ENCODE measurements at regions not wholly inside any gene's neighbourhood (a gene's known extent, or its start where the extent isn't known, plus 50 kb on each side); places are given as distances from the start of the nearest gene placed in this dataset.

DNA sequence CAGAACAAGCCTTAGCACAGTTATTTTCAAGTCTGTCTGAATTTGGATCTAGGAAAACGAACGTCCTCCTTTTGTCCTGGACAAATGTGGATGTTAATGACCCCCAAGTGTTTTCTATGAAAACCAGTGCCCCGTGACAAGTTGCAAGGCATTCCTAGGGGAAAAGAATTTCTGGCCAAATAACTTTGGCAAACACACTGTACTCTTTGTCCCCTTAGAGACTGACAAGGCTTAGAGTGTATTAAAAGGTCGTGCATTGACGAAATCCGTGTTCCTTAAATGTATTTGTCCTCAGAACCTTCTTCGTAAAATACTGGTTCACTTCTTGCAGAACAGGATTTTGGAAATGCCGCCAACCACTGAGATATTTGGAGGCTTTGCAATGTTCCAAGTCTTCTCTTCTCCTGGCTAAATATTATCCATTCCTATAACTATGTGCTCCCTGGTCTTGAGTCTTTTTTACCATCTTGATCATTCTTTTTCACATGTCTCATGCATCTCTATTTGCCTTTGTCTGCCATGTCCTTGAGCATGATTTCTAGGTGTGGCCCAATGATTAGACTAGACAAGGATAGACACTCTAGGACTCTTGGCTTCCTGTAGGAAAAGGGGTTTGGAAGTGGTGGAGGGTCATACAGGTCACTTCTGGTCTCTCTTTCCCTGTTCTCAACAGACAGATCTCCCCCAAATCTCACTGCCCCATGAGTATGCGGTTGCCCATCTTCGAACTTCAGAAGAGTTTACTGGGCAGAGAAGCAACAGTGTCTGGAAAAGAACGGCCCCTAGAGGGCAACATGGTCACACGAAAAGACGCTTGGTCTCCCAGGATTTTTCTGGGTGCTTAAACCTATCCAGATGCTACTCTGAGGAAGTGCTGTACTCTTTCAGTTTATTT is 117.5 kb downstream of the EDEM1 start:
- peak in 1 of 5 donors; percentile 8 for DNase-seq

DNA sequence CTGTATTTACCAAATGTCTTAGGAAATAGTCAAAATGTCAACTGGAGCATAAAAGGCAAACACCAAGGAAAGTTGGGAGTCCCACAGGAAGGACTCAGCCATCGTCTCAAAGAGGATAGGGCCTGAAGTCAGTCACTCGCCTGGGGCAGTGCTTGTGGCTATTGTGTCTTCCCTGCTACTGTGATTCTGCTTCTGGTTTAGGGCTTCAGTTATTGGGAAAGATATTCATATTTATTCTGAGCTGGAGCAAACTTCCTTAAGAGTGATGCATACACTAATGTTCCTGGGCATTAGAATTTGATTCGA is 118.1 kb downstream of the EDEM1 start:
- DNase-seq: no peak

DNA sequence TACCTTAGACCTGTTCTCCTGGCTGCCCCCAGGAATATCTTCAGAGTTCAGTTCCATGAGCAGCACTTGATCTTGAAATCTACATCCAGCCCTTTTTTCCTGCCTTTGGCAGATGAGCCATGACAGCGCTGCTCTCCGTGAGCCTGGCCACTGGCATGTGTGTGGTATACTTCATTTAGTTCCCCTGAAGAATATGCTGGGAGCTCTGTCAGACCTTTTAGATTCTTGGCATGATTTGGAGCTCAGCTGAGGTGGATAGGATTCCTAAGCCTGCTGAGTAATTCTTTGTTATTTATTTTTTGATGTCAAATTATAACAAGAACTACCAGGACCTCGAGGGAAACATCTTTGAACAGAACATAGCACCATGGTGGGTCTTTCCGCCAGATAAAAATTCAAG is 121.7 kb downstream of the EDEM1 start:
- DNase-seq: no peak

DNA sequence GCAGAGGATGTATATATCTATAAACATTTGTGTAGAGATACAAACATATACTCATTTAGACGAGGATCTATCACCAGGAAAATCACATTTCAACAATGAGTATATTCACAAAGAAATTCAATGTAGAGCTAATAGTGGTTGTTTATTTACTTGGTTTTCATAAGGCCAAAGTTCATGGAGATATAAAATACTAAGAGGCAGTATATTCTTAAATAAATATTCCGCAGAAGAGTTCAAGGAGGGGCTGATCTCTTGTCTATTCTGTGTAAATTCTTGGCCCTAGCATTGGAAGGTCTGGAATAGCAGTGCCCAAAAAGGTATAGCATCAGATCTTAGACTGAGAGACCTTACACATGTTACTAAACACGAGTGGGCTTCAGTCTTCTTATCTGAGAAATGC is 122.1 kb downstream of the EDEM1 start:
- no peak for DNase-seq

DNA sequence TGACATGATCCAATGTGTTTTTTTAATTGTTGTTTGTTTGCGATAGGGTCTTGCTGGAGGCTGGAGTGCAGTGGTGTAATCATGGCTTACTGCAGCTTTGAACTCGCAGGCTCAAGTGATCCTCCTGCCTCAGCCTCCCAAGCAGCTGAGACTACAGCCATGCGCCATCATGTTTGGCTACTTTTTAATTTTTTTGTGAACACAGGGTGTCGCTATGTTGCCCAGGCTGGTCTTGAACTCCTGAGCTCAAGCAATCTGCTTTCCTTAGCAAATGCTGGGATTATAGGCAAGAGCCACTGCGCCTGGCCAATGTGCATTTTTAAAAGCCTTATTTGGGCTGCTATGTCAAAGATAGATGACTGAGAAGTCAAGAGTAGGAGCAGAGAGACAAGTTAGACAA is 123.0 kb downstream of the EDEM1 start:
- no peak for DNase-seq

DNA sequence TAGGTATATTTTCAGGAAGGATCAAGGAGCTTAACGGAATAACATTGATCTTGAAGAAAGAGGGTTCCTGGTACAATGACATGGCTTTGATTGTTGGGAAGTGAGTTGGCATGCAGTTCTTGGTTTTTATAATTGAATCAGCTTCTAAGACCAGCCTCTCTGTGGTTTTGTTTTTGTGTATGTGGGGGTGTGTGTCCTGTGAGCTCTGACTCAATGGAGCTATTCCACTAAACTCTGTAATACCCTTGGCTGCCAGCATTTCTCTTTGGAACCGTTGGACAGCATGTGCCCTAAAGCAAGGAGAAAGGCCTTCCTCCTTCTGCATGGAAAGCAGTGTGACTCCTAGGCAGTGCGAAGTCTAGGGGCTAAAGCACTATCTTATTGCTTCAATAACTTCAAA is 124.8 kb downstream of the EDEM1 start:
- DNase-seq: no peak

DNA sequence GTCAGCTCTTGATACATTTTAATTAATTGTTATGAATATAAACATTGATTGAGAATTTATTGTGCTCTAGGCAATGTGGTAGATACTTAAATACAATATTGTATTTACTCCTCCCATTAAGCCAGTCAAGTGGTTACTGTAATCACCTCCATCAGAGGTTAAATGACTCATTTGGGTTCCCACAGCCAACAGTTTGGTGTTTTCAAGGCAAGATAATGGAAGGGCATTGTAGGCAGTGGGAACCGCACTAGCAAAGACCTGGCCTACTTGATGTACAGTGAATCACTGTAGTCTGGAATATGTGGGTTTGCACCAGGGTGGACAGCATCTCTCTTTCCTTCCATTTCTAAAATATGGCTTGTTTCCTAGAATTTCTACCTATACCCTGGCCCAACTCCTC is 127.4 kb downstream of the EDEM1 start:
- DNase-seq: no peak

DNA sequence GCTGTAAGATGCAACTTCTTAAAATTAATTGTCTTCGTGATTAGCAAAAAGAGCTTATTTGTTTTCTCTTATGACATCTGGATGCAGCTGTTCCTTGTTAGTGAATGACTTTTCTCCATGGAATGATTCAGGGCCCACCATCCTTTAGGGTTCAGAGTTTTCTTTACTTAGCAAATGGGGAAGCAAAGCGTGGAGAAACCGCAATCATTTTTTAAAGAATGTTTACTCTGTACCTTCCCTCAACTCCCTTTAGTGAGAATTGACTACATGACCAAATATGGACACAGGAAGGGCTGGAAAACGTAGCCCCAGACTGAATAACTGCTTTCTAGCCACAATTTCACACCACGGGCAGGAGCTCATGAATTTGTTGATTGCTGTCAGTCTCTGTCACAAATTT is 130.1 kb downstream of the EDEM1 start:
- DNase-seq: no peak

DNA sequence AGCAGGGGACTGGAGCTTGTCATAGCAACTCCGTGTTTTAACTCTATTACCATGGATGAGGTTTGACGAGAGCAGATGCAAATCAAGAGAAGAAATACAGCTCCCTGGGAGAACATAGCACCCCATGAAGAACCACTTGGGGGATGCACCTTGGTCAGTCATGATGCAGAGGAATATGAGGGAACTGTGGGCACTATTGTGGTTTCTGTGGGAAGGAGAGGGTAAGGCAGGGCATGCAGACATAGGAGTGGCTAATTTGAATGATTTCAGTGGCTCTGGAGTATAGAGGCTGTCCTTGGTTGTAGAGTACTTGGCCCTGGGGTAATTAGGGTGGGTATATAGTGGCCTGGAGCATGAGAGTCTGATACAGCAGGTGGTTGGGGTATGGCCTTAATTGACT is 131.9 kb downstream of the EDEM1 start:
- DNase-seq: no peak

DNA sequence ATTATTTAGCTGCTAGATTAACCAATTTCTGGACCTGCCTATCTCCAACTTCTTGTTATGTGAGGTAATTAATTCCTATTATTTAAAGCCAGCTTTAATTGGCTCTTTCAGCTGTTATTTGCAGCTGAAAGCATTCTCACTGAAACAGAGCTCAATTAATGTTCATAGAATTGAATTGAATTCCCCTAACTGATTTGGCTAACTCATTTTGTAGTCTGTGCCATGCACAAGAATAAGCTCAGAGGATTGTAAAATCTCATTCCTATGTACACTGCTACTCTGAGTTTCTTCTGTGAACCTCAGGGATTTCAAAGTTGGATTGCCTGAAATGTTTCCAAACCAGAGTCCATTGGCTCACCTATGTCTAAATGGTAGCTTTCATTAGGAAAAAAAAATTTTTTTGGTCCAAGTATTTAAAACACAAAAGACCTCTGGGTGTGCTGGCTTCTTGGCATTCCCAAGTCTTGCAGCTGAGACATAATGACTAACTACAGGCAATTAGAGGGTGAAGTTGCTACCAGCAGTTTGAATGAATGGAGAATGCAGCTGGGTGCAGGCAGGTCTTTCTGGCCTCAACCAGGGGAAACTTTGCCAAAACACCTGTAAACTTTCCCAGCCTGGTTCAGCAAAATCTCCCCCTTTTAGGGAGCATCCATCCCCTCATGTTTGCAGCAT is 134.3 kb downstream of the EDEM1 start:
- DNase-seq: no peak

DNA sequence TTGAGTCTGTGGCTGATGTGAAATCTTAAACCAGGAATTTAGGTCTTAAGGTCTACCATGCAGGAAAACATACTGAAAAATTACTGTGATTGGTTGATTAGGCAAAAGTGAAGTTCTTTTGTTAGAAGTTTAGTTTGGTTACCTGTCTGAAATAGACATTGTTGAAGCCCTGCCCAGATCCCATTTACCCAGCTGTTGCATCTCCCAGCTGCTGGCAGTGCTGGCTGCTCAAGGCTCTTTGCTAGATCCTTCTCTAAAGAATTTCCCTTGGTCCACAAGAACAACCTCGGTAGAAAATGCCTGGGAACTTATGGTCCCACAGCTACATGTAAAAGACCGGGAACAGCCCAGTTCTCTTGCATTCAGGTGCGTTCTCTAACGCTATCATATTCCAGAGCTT is 137.3 kb downstream of the EDEM1 start:
- no peak for DNase-seq

DNA sequence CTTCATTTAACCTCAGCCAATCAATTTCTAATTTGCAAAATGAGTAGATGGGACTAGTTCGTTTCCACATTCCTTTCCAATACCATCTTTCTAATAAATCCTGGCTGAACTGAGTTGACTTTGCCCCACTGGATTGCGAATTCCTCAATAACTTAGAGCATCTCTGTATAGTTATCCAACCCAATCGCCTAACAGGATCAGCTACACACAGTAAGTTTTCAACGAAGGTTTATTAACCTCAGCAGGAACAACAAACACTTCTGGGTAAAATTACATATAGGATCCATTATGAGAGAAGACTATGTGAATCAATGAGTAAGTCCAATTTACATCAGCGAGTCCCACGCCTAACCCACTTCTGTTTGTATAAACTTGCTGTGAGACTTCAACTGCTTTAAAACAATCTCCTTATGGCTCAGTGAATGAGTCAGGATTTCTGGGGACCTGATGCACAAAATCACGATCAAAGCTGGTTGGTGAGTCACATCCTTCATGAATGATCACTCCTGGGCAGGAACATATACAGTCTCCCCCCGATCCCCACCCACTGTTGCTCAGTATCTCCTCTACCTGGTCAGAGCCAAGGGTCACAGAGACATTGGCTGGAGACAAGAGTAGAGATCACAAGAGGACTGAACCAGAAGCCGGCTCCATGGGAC is 142.8 kb downstream of the EDEM1 start:
- DNase-seq: no peak

DNA sequence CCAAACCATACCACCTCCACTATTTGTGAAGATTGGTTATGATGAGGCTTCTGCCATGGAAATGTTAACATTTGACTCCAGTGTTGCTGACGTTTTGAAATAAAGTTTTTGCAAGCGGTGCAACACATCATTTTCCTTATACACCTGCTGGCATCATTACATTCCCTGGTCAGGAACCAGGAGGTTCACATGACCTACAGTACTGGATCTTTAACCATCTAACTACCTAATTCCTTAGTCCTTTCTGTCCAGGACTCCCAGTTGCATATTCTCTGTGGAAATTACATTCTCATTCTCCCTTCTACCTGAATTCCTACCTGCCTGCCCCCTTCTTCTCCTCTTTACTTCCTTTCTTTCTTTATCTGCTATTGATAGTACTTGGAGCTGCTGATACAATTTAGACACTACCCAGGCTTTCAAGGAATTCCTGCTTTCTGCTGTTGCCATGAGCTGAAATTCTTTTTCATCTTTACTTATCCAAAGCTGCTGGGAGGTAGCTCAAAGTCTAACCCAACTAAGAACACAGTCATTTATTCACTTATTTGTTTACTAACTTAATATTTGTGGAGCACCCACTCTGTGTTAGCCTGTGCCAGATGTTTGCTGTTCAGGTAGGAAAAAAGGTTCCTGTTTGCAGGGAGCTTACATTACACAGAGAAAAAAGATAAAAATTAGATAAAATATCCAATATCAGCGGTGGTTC is 144.2 kb downstream of the EDEM1 start:
- no peak for DNase-seq

DNA sequence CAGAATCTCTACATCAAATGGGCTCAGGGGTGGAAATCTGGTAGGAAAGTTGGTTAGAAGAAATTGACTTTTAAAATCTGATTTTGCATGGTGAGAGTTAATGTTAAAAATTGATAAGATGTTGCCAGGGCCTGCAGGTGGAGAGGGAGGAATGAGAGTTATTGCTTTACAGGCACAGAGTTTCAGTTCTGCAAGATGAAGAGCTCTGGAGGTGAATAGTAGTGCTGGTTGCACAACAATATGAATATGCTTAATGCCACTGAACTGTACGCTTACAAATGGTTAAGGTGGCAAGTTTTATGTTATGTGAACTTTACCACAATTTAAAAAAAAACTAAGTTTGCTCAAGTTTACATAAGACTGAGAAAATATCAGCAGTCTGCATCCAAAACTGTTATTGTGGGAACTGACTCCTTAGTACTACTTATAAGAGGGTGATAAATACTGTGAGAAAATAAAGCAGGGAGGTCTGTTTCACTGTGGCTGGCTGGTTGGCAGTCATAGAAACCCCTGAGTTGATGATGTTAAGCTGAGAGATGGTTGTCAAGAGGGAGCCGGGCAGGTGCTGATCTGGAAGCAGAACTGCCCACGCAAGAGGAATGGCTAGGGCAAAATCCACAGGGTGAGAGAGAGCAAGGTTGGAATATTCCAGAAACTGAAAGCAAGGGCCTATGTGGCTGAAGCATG is 144.9 kb downstream of the EDEM1 start:
- no peak for DNase-seq

DNA sequence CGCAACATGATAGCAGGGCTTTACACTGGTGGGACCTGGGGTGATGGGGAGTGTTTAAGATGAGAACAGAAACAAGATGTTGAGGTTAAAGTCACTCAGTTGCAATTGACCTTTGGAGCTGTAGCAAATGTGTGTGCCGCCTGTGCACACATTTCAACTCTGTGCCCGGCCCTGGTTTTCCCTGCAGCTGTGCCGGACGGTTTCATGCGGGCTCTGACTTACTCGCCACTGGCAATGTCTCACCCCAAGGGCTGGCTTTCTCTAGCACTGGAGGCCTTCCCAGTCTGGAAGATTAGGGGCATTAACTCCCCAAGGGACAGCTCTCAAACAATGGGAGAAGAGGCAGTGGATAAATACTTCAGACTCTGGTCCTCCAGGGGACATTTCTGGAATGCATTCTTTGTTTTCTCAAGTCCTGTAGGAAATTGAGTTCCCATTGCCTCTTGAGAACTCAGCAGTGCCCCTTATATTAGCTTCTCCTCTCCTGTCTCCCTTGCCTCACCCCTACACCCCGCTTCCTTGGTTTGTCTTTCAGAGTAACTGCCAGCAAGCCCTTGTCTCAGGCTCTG is 152.5 kb downstream of the EDEM1 start:
- DNase-seq: no peak

DNA sequence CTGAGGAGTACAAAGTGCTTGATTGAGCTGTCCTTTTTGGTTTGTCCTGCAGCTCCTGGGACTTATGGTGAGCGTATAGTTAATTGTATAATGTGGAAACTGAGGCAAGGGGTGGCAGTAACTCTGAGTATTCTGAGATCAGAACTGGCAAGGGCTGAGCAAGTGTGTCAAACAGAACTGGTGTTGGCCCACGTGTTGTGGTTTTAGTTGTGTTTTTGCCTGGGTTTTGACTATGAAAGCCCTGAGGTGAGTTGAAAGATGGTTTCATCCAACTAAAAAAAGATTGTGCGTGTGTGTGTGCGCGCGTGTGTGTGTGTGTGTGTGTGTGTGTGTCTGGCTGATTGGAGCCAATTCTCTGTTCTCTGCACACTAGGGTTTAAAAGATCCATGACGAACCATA is 154.1 kb downstream of the EDEM1 start:
- no peak for DNase-seq

DNA sequence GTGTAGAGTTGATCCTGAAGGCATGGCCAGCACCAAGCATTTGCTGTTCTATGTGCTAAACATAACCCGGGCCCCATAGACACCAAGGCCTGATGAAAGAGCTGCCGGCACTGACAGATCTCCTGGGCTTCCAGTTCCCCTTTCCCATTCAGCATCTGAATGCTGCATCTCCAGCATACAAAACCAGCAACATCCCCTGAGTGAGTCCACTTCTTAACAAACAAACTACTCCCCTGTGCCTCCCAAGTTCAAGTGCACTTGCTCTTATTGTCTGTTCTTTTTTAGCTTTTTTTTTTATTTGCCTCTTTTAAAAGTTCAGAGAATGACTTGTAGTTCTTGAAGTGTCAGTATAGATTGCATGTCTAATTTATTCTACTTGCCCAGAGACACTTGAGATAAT is 156.0 kb downstream of the EDEM1 start:
- no peak for DNase-seq

DNA sequence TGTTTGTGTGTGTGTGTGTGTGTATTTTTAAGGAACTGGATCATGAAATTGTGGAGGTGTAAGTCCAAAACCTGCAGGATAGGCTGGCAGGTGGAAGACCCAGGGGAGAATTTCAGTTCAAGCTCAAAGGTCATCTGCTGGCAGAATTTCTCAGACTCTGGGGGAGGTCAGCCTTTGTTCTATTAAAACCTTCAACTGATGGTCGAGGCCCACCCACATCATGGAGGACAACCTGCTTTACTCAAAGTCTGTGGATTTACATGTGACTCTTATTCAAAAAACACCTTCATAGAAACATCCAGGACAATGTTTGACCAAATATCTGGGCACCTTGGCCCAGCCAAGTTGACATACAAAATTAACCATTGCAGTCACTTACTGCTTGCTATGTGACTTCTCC is 157.2 kb downstream of the EDEM1 start:
- DNase-seq: no peak

DNA sequence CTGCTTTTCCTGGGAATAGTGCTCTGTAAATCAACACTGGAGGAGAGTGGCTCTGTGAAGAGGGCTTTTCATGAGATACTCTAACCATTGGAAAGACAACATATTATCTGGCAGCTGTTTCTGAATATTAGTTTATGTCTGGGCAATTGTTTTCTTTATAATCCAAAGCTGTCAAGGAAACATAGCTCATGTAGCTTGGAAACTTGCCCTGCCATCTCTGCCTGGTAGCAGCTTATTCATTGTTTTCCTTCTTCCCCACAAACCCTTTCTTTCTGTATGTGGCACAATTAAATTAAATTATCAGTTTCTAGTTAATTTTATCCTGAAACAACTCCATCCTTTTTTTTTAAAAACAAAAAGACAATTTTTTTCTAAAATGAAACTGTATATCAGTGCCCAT is 160.0 kb downstream of the EDEM1 start:
- no peak for DNase-seq

DNA sequence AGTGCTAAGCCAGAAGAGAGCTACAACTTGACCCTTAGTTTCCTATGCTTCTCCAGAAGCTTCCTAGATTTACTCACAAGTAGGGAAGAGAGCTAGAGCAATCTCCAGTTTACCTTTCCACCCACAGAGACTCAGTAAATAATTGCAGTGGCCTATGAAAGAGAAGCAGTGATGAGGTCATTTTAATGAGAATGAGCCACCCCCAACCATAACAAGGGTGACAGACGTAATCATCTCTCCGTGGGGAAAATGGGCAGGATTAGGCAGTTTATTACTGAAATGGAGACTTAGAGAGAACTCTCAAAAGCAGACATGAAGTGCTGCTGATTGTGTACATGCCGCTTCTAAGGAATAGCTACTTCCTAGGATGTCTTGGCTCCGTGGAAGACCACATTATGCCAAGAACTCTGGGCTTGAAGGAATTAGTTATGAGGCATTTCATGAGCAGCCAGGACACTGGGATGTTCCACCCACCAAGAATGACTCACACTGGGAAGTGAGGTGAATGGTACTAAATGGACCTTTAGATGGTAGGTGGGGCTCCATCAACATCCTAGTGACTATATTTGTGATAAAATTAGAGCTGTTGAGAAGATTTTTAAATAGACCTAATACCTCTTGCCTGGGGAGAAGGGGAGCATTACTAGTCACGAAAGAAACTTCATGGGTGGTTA is 160.9 kb downstream of the EDEM1 start:
- DNase-seq: no peak

DNA sequence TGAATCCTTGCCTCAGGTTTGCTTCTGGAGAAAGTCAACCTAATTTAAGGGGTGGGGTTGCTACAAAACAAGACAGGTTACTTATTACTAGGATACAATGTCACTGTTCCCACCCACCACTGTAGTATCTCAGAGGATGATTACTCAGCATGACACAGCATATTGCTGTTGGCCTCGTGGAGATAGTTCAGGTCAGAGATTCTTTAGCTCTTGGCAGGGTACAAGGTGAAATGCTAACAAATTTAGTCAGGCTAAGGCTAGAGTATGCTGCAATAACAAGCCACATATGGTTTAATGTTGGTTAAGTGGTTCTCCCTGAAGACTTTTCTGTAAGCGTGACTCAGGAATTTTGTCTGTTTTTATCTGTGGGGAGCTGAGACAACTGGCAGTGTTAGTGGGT is 161.8 kb downstream of the EDEM1 start:
- no peak for DNase-seq

DNA sequence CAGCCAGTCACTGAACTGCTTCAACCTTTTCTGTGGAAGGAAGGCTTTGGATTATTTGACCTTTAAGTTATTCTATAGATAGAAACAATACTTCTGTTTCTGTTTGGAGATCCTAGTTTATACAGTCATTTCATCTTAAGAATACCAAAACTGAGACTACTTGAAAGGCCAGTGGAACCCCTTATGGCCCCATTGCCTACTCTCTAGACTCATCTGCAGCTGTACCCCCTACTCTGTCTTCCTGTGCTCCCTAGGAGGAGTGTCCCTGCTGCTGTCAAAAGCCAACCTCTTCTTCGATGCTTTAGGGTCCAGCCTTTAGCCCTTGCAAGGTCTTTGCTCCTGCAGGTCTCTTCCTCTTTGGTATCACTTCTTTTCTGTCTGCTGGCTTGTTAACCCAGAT is 169.6 kb downstream of the EDEM1 start:
- no peak for DNase-seq

Data from T-helper 1 cell (primary cell).